Activated CD4-positive, CD25-positive, alpha-beta regulatory T cell treated with anti-CD3 and anti-CD28 coated beads, Interleukin-2, amount 50 U/mL, for 24 hours (primary cell): ENCODE measurements at regions not wholly inside any gene's neighbourhood (a gene's known extent, or its start where the extent isn't known, plus 50 kb on each side); places are given as distances from the start of the nearest gene placed in this dataset.

Experiments
- ATAC-seq, 2 donors: fragments of 150-1000 bp; cut with Tn5 transposase; one replicate each; pipeline ENCODE4 v1.10.0; 2021; ENCODE audit warnings: mild to moderate bottlenecking in 1 of 2, moderate library complexity in 1 of 2

GRCh38 chr2:167491788-167492187 is 603.5 kb downstream of the XIRP2 start:
- ATAC-seq = no peak

GRCh38 chr2:167490455-167490854 is 602.2 kb downstream of the XIRP2 start:
- no peak for ATAC-seq

GRCh38 chr2:167489325-167489724 is 601.0 kb downstream of the XIRP2 start:
- no peak for ATAC-seq

GRCh38 chr2:167487728-167488127 is 599.4 kb downstream of the XIRP2 start:
- ATAC-seq = no peak

GRCh38 chr2:167484875-167485274 is 596.6 kb downstream of the XIRP2 start:
- ATAC-seq = no peak

GRCh38 chr2:167480986-167481309 is 592.7 kb downstream of the XIRP2 start:
- ATAC-seq = no peak

GRCh38 chr2:167480232-167480985 is 592.1 kb downstream of the XIRP2 start:
- ATAC-seq = no peak

- ATAC-seq = no peak
Observed at GRCh38 chr2:167478196-167478595, 589.9 kb downstream of the XIRP2 start.

- ATAC-seq = no peak
Observed at GRCh38 chr2:167475791-167476190, 587.5 kb downstream of the XIRP2 start.

GRCh38 chr2:167471734-167472133 is 583.5 kb downstream of the XIRP2 start:
- no peak for ATAC-seq

- ATAC-seq = no peak
Observed at GRCh38 chr2:167471332-167471731, 583.1 kb downstream of the XIRP2 start.

GRCh38 chr2:167462379-167462778 is 574.1 kb downstream of the XIRP2 start:
- ATAC-seq = no peak

GRCh38 chr2:167454036-167454435 is 565.8 kb downstream of the XIRP2 start:
- ATAC-seq = no peak

- ATAC-seq = no peak
Observed at GRCh38 chr2:167451496-167452289, 563.4 kb downstream of the XIRP2 start.

GRCh38 chr2:167450364-167450763 is 562.1 kb downstream of the XIRP2 start:
- no peak for ATAC-seq

GRCh38 chr2:167440382-167440781 is 552.1 kb downstream of the XIRP2 start:
- no peak for ATAC-seq

GRCh38 chr2:167438206-167438605 is 549.9 kb downstream of the XIRP2 start:
- no peak for ATAC-seq

- no peak for ATAC-seq
Observed at GRCh38 chr2:167431949-167432348, 543.7 kb downstream of the XIRP2 start.

- no peak for ATAC-seq
Observed at GRCh38 chr2:167430447-167430846, 542.2 kb downstream of the XIRP2 start.

- ATAC-seq = no peak
Observed at GRCh38 chr2:167424803-167425755, 536.8 kb downstream of the XIRP2 start.

- ATAC-seq = no peak
Observed at GRCh38 chr2:167424221-167424620, 535.9 kb downstream of the XIRP2 start.

- ATAC-seq = no peak
Observed at GRCh38 chr2:167423731-167424130, 535.5 kb downstream of the XIRP2 start.

- no peak for ATAC-seq
Observed at GRCh38 chr2:167420211-167420610, 531.9 kb downstream of the XIRP2 start.
